Middle frontal gyrus (tissue), 1 donor: ENCODE measurements at regions not wholly inside any gene's neighbourhood (a gene's known extent, or its start where the extent isn't known, plus 50 kb on each side); places are given as distances from the start of the nearest gene placed in this dataset.
"Not testable (repeated sequence)": the region's sequence is repeated elsewhere in the genome, so short reads cannot be mapped to it uniquely, and the experiment has no call there.

Source experiments
- DNase-seq: peaks from one replicate; pipeline ENCODE4 v3.0.0-alpha.2; 2015; ENCODE audit warnings: low spot score; ENCODE audit errors: extremely low spot score

DNA sequence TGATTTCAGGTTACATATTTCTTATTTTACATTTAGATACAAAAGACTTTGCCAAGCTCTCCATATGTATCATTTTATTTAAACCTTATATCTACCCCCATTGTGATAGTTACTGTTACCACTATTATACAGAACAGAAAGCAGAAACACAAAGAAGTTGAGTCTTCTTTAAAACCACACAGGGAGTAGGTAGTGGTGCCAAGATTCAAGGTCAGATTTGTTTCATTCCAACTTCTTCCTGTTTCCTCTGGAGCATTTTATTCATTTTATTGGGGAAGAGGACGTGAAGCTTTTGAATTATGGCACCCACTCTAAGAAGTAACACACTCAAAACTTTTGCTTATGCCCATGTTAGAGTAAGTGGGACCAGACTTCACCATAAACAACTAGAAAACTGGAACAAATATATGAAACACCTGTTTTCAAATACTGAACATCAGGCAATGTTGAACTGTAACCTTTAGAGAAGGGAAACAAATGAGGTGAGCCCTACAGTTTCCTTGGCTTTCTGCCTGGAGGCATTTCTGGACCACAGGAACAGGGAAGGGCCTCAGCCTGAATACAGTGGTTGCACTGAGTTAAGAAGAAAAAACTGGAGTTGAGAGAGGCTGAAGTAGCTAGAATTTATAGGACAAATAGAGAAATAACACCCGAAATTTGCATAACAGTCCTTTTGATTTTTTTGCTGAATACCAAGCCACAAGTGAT, 160.4 kb upstream of the SSTR1 start:
- no peak for DNase-seq

- no peak for DNase-seq
These were observed 154.0 kb upstream of the SSTR1 start for GRCh38 chr14:38053666-38054065.

- no peak for DNase-seq
These were observed 151.4 kb upstream of the SSTR1 start for GRCh38 chr14:38056270-38056669.

DNA sequence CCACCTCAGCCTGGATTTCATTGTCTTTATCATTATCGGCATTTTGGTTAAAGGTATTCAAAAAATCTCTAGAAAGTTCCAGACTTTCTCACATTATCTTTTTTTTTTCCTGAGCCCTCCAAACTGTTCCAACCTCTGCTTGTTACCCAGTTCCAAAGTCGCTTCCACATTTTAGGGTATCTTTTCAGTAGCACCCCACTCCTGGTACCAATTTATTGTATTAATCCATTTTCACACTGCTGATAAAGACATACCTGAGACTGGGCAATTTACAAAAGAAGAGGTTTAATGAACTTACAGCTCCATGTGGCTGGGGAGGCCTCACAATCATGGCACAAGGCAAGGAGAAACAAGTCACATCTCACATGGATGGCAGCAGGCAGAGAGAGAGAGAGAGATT, 145.5 kb upstream of the SSTR1 start:
- DNase-seq = not testable (repeated sequence)

GRCh38 chr14:38063711-38064320, 143.9 kb upstream of the SSTR1 start:
- DNase-seq = no peak

- no peak for DNase-seq
These were observed 142.5 kb upstream of the SSTR1 start for GRCh38 chr14:38065106-38065762.

- DNase-seq = no peak
These were observed 137.6 kb upstream of the SSTR1 start for GRCh38 chr14:38070061-38070588.

- no peak for DNase-seq
These were observed 134.1 kb upstream of the SSTR1 start for GRCh38 chr14:38073641-38074040.

- no peak for DNase-seq
These were observed 133.6 kb upstream of the SSTR1 start for GRCh38 chr14:38074081-38074480.

DNA sequence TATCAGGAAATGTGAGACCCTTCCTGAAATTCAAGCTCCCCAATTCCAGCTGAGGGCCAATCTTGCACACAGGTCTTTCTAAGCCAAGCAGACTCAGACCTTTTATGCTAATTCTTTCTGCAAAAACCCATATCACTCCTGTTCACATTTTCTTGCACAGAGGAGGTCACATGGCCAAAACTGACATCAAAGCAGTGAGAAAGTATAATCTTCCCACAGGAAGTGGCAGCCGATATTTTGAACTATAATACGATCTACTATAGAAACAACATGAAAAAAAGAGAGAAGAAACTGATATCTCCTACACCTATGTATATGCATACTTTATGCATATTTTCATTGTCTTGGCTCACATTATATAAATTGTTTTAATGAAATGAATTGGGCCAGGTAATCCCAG, 132.9 kb upstream of the SSTR1 start:
- no peak for DNase-seq

DNA sequence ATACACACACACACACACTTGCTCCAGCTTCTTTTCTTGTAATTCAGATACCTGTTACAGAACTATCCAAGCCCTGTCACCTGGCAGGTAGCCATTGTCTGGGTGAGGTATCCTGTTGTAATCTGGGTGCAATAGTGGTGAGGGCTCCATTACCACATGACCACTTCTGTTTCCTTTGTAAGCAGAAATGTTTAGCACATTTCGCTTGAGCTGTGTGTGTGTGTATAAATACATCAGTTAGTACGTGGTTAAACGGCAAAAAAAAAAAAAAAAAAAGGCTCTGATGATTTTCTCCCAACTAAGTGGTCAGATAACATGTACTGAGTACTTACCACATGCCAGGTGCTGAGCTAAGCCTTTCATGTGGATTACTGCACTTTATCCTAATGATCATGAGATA, 129.3 kb upstream of the SSTR1 start:
- DNase-seq = no peak

- no peak for DNase-seq
These were observed 128.4 kb upstream of the SSTR1 start for GRCh38 chr14:38079268-38079667.

- DNase-seq = no peak
These were observed 127.8 kb upstream of the SSTR1 start for GRCh38 chr14:38079886-38080285.

DNA sequence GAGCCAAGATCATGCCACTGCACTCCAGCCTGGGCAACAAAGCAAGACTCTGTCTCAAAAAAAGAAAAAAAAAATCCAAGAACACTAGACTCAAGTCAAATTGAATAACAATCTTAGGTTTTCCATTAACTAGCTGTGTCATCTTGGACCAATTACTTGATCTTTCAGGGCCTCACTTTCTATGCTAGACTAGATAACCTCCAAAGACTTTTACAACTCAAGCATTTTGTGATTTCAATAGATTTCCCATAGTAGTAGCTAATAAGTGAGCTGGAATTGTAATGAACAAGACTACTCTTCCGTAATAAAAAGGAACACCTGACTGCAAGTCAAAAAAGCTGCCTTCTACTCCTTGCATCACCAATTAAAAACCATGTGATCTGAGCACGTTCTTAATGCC, 127.0 kb upstream of the SSTR1 start:
- no peak for DNase-seq

DNA sequence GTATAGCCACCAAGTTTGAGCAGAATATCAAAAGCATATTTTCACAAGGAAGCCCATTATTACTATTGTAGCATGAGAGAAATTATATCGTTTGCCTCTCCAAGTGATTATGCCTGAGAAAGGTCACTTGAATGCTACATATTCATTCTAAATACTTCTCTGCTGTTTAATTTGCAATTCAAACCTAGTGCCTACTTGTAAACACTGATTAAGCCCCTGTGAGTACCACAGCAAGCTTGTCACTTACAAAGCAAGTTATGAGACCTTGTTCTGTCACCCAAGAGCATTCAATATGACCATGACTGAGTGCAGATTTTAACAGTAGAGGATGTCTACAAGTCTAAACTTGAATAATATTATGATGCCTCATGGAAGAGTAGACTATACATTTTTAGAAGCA, 124.7 kb upstream of the SSTR1 start:
- DNase-seq = no peak

GRCh38 chr14:38089123-38089522, 118.6 kb upstream of the SSTR1 start:
- no peak for DNase-seq

- DNase-seq = no peak
These were observed 117.2 kb upstream of the SSTR1 start for GRCh38 chr14:38090506-38090905.

- DNase-seq = no peak
These were observed 109.4 kb upstream of the SSTR1 start for GRCh38 chr14:38098074-38098836.

DNA sequence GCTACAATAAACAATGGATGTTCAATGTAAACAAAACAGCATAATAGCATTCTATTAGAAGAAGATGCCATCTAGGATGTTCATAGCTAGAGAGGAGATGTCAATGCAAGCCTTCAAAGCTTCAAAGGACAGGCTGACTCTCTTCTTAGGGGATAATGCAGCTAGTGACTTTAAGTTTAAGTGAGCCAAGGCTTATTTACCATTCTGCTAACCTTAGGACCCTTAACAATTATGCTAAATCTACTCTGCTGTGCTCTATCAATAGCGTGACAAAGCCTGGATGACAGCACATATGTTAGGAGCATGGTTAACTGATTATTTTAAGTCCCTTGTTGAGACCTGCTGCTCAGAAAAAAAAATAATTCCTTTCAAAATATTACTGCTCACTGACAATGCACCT, 106.0 kb upstream of the SSTR1 start:
- DNase-seq = no peak

- DNase-seq = no peak
These were observed 104.0 kb upstream of the SSTR1 start for GRCh38 chr14:38103542-38104225.

DNA sequence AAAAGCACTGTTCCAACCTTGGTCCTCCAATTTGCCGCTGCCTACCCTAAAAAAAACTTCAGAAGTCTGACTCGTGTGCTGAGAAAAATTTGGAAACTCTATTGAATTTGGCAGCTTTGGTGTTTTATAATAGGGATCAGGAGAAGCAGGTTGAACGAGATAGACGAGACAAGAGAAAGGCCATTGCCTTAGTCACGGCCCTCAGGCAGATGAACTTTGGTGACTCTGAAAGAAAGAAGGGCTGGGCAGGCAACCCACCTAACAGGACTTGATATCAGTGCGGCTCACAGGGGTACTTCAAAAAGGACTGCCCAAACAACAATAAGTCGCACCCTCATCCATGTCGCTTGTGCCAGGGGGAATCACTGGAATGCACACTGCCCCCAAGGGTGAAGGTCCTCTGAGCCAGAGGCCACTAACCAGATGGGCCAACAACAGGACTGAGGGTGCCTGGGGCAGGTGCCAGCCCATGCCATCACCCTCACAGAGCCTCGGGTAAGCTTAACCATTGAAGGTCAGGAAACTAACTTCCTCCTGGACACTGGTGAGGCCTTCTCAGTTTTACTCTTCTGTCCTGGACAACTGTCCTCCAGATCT, 102.5 kb upstream of the SSTR1 start:
- DNase-seq = no peak
